ENCODE measurements at regions not wholly inside any gene's neighbourhood (a gene's known extent, or its start where the extent isn't known, plus 50 kb on each side); places are given as distances from the start of the nearest gene placed in this dataset.

- DNase-seq (ENCODE audit: low read depth in 2 of 2): no peak
Observed at GRCh38 chr16:47780213-47780875, 319.2 kb downstream of the PHKB start.

GRCh38 chr16:47779201-47780016, 318.3 kb downstream of the PHKB start:
- DNase-seq (ENCODE audit: low read depth in 2 of 2): peak; percentile 16 to 55

- DNase-seq (ENCODE audit: low read depth in 2 of 2): no peak
Observed at GRCh38 chr16:47778106-47778801, 317.1 kb downstream of the PHKB start.

- no peak for DNase-seq (ENCODE audit: low read depth in 2 of 2)
Observed at GRCh38 chr16:47777220-47777619, 316.1 kb downstream of the PHKB start.

GRCh38 chr16:47774661-47775060, 313.5 kb downstream of the PHKB start:
- peak in 1 of 2 donors; percentile 29 for DNase-seq (ENCODE audit: low read depth in 2 of 2)

- DNase-seq (ENCODE audit: low read depth in 2 of 2): no peak
Observed at GRCh38 chr16:47753659-47754058, 292.5 kb downstream of the PHKB start.

Measured in lung microvascular endothelial cell (primary cell).